Neural cell (in vitro differentiated cells): ENCODE measurements at regions not wholly inside any gene's neighbourhood (a gene's known extent, or its start where the extent isn't known, plus 50 kb on each side); places are given as distances from the start of the nearest gene placed in this dataset.

Experiments
- H2AFZ ChIP-seq: fragments of 200-600, 300-800 bp; sonication (generic), shearing (Covaris generic); 2 replicates; pipeline ENCODE4 v1.6.0; 2014; ENCODE audit warnings: low read depth, mild to moderate bottlenecking, antibody characterized with exemption, low read length, moderate library complexity
- H3F3A ChIP-seq: fragments of 200-600 bp; shearing (Covaris generic); 2 replicates; pipeline ENCODE4 v1.6.1; 2016; ENCODE audit warnings: mild to moderate bottlenecking, moderate library complexity, mixed read lengths, antibody characterized with exemption, low read length; ENCODE audit not compliant: insufficient read depth, poor library complexity, severe bottlenecking
- H3K27ac ChIP-seq: fragments of 200-600, 300-800 bp; sonication (generic), shearing (Covaris generic); 2 replicates; pipeline ENCODE4 v1.5.1; 2014; ENCODE audit warnings: mild to moderate bottlenecking, low read length, moderate library complexity
- H3K27me3 ChIP-seq: fragments of 300-800, 200-600 bp; sonication (generic), shearing (Covaris generic); 2 replicates; pipeline ENCODE4 v1.6.0; 2014; ENCODE audit warnings: mild to moderate bottlenecking, low read depth, low read length, moderate library complexity; ENCODE audit not compliant: insufficient read depth
- H3K36me3 ChIP-seq: fragments of 300-800, 200-600 bp; sonication (generic), shearing (Covaris generic); 2 replicates; pipeline ENCODE4 v1.5.1; 2014; ENCODE audit warnings: mild to moderate bottlenecking, antibody characterized with exemption, low read length, moderate library complexity; ENCODE audit not compliant: insufficient read depth
- H3K4me2 ChIP-seq: fragments of 300-800, 200-600 bp; sonication (generic), shearing (Covaris generic); 2 replicates; pipeline ENCODE4 v1.6.0; 2014; ENCODE audit warnings: mild to moderate bottlenecking, low read length
- H3K4me3 ChIP-seq: fragments of 300-800, 200-600 bp; sonication (generic), shearing (Covaris generic); 2 replicates; pipeline ENCODE4 v1.5.1; 2014; ENCODE audit warnings: mild to moderate bottlenecking, low read length, moderate library complexity
- H3K79me2 ChIP-seq: fragments of 200-600 bp; shearing (Covaris generic); replicated peaks from 2 replicates; pipeline ENCODE4 v1.6.0; 2014; ENCODE audit warnings: mild to moderate bottlenecking, low read length, moderate library complexity; ENCODE audit not compliant: insufficient read depth
- H3K9ac ChIP-seq: fragments of 300-800, 200-600 bp; sonication (generic), shearing (Covaris generic); 2 replicates; pipeline ENCODE4 v1.6.1; 2016; ENCODE audit warnings: mild to moderate bottlenecking, low read length, mixed read lengths
- H3K9me2 ChIP-seq: fragments of 200-600 bp; shearing (Covaris generic); 2 replicates; pipeline ENCODE4 v1.6.1; 2016; ENCODE audit warnings: mild to moderate bottlenecking, low read length, mixed read lengths; ENCODE audit not compliant: insufficient read depth
- H3K9me3 ChIP-seq: fragments of 200-600, 300-800 bp; sonication (generic), shearing (Covaris generic); 2 replicates; pipeline ENCODE4 v1.6.1; 2016; ENCODE audit warnings: mild to moderate bottlenecking, mixed run types, low read length, moderate library complexity, mixed read lengths
- H4K20me1 ChIP-seq: fragments of 200-600 bp; shearing (Covaris generic); 2 replicates; pipeline ENCODE4 v1.6.1; 2016; ENCODE audit warnings: mild to moderate bottlenecking, mixed run types; ENCODE audit not compliant: insufficient read depth
- EP300 ChIP-seq: fragments of 450-650 bp; conservative IDR thresholded peaks from 2 replicates; pipeline ENCODE4 v1.6.1; 2014; ENCODE audit warnings: antibody characterized with exemption, mild to moderate bottlenecking, moderate library complexity; ENCODE audit not compliant: poor library complexity, severe bottlenecking
- EZH2 ChIP-seq: fragments of 200-600, 300-800 bp; shearing (Covaris generic), sonication (generic); IDR thresholded peaks from 2 replicates; pipeline ENCODE4 v1.6.1; 2014; ENCODE audit warnings: antibody characterized with exemption, low read length, borderline replicate concordance, mild to moderate bottlenecking; ENCODE audit not compliant: insufficient read depth, poor library complexity, severe bottlenecking
- MXI1 ChIP-seq: fragments of 450-650 bp; conservative IDR thresholded peaks from 2 replicates; pipeline ENCODE4 v1.6.1; 2014; ENCODE audit warnings: antibody characterized with exemption, mild to moderate bottlenecking; ENCODE audit not compliant: poor library complexity, severe bottlenecking
- POLR2AphosphoS5 ChIP-seq: IDR thresholded peaks from 2 replicates; pipeline ENCODE4 v1.6.1; 2012
- RAD21 ChIP-seq: fragments of 450-650 bp; conservative IDR thresholded peaks from 2 replicates; pipeline ENCODE4 v1.6.1; 2014; ENCODE audit warnings: antibody characterized with exemption, mild to moderate bottlenecking, moderate library complexity
- SMC3 ChIP-seq: fragments of 450-650 bp; conservative IDR thresholded peaks from 2 replicates; pipeline ENCODE4 v1.6.1; 2014; ENCODE audit warnings: antibody characterized with exemption, mild to moderate bottlenecking, moderate library complexity; ENCODE audit not compliant: poor library complexity
- TAF1 ChIP-seq: IDR thresholded peaks from 2 replicates; pipeline ENCODE4 v1.6.1; 2012; ENCODE audit warnings: low read depth
- TF ChIP-seq, protein P1 (sequence below): fragments of 450-650 bp; IDR thresholded peaks from 2 replicates; pipeline ENCODE4 v1.5.1; 2014; ENCODE audit warnings: antibody characterized with exemption, mild to moderate bottlenecking, moderate library complexity; ENCODE audit not compliant: poor library complexity, severe bottlenecking
- TF ChIP-seq, protein P2 (sequence below): IDR thresholded peaks from 2 replicates; pipeline ENCODE4 v1.6.1; 2012; ENCODE audit warnings: borderline replicate concordance

DNA sequence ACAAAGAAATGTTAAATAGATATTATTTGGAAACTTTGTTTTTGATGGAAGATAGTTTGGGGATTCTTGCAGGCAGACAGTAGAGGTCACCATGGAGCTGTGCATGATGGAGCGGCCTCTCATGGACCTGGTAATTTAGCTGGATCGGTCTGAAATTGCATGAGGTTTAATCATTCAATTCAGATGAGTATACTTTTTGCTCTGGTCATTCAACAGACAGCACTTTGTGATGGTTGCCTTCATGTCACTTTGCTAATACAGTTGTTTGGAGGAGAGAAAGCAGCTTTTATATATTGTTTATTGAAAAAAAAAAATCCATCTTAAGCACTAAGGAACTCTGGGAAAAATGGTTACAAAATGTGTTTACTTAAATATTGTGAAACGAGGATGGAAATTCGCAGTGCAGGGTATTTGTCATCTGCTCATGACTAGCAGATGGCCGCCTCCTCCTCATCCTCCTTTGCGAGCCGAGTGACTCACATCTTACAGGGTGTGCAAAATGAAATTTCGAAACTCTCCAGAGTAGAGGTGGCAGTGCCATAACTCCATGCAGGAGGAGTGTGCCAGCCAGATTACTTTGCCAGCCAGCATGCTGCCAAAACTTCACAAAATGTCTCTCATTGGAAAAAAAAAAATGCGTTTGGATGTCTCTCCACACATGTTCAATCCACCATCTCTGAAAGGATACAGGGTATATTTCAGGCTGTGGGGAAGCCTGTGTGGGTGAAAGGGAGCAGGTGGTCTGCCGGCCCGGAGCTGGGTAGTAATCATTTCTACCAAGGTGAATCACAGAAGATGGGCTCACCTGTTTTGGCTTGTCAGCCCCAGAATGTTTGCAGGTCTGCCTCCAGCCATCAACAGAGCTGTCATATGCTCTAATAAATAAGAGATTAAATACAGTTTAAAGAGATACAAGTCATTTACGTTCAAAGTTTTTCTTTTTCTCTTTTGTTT lies 314.9 kb upstream of the DIPK2B start:
- H3K79me2 ChIP-seq, result no peaks in the 10 kb centered on the region
- H3K9ac ChIP-seq, result no peak overlapping the region
- H3K4me3 ChIP-seq, result no peak overlapping the region
- no peak overlapping the region for H3K4me2 ChIP-seq
- no peaks in the 10 kb centered on the region for H3K27me3 ChIP-seq
- H3K36me3 ChIP-seq, result no peaks in the 10 kb centered on the region
- H3K9me3 ChIP-seq, result no peaks in the 10 kb centered on the region
- no peak overlapping the region for H3K27ac ChIP-seq
- TF ChIP-seq MXI1, result no peak
- peak; percentile 80 for TF ChIP-seq SMC3
- peak; percentile 78 for TF ChIP-seq RAD21
- no peak for TF ChIP-seq TAF1
- TF ChIP-seq, protein P1, sequence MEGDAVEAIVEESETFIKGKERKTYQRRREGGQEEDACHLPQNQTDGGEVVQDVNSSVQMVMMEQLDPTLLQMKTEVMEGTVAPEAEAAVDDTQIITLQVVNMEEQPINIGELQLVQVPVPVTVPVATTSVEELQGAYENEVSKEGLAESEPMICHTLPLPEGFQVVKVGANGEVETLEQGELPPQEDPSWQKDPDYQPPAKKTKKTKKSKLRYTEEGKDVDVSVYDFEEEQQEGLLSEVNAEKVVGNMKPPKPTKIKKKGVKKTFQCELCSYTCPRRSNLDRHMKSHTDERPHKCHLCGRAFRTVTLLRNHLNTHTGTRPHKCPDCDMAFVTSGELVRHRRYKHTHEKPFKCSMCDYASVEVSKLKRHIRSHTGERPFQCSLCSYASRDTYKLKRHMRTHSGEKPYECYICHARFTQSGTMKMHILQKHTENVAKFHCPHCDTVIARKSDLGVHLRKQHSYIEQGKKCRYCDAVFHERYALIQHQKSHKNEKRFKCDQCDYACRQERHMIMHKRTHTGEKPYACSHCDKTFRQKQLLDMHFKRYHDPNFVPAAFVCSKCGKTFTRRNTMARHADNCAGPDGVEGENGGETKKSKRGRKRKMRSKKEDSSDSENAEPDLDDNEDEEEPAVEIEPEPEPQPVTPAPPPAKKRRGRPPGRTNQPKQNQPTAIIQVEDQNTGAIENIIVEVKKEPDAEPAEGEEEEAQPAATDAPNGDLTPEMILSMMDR, result peak; percentile 66
- no peak overlapping the region for H2AFZ ChIP-seq
- no peaks in the 10 kb centered on the region for H3F3A ChIP-seq
- H4K20me1 ChIP-seq, result no peaks in the 10 kb centered on the region
- H3K9me2 ChIP-seq, result no peaks in the 10 kb centered on the region

DNA sequence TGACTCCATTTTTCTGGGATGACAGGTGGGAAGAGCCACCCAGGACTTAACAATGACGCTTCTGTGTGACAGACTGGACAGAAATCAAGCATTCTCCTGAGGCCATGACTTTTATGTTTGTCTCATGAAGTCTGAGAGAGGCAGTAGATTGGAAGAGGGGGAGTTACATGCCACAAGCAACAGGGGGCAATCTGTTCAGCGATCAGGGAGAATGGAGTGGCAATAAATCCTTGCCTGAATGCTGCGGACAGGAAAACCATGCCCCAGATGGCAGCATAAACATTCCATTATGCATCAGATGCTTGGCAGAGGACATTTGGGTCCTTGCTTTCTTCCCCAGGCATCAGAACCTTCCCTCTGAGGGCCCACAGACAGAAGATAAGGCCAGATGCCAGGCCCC lies 312.4 kb upstream of the DIPK2B start:
- Histone ChIP-seq H3K27ac (no peak overlapping the region), H3K36me3 (no peaks in the 10 kb centered on the region), H3F3A (no peaks in the 10 kb centered on the region), H3K4me3 (no peak overlapping the region), H3K9ac (no peak overlapping the region), H3K9me3 (no peaks in the 10 kb centered on the region), H3K27me3 (no peaks in the 10 kb centered on the region), H3K79me2 (no peaks in the 10 kb centered on the region), H2AFZ (no peak overlapping the region), H3K9me2 (no peaks in the 10 kb centered on the region), H4K20me1 (no peaks in the 10 kb centered on the region), H3K4me2 (no peak overlapping the region)
- TF ChIP-seq MXI1 (no peak), RAD21 (no peak), EP300 (no peak), POLR2AphosphoS5 (no peak), EZH2 (no peak), TAF1 (no peak), SMC3 (no peak)
- TF ChIP-seq, protein P2, sequence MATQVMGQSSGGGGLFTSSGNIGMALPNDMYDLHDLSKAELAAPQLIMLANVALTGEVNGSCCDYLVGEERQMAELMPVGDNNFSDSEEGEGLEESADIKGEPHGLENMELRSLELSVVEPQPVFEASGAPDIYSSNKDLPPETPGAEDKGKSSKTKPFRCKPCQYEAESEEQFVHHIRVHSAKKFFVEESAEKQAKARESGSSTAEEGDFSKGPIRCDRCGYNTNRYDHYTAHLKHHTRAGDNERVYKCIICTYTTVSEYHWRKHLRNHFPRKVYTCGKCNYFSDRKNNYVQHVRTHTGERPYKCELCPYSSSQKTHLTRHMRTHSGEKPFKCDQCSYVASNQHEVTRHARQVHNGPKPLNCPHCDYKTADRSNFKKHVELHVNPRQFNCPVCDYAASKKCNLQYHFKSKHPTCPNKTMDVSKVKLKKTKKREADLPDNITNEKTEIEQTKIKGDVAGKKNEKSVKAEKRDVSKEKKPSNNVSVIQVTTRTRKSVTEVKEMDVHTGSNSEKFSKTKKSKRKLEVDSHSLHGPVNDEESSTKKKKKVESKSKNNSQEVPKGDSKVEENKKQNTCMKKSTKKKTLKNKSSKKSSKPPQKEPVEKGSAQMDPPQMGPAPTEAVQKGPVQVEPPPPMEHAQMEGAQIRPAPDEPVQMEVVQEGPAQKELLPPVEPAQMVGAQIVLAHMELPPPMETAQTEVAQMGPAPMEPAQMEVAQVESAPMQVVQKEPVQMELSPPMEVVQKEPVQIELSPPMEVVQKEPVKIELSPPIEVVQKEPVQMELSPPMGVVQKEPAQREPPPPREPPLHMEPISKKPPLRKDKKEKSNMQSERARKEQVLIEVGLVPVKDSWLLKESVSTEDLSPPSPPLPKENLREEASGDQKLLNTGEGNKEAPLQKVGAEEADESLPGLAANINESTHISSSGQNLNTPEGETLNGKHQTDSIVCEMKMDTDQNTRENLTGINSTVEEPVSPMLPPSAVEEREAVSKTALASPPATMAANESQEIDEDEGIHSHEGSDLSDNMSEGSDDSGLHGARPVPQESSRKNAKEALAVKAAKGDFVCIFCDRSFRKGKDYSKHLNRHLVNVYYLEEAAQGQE, result no peak
- TF ChIP-seq, protein P1, result no peak
